ENCODE measurements at regions not wholly inside any gene's neighbourhood (a gene's known extent, or its start where the extent isn't known, plus 50 kb on each side); places are given as distances from the start of the nearest gene placed in this dataset.

DNA sequence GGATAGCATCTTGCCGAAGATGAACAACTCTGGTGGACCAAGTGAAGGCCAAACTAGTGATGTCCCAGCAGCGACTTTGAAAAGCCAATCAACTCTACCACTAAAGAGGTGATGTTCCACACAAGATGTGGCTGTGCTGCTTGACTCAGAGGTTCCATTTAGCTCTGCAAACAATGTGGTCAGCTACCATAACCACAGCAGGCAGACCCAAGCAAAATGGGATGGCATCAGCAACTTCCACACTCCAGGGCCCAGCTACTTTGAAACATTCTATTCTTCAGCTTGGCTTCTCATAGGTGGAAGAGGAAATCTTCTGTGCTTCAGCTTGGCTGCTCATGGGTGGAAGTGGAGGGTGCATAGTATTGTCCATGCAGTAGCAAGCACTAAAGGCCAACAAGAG is 70.5 kb downstream of the IRX2 start:
- no peak for TF ChIP-seq POLR2A (IDR thresholded peaks at IDR 0.05)
- TF ChIP-seq, protein P1, sequence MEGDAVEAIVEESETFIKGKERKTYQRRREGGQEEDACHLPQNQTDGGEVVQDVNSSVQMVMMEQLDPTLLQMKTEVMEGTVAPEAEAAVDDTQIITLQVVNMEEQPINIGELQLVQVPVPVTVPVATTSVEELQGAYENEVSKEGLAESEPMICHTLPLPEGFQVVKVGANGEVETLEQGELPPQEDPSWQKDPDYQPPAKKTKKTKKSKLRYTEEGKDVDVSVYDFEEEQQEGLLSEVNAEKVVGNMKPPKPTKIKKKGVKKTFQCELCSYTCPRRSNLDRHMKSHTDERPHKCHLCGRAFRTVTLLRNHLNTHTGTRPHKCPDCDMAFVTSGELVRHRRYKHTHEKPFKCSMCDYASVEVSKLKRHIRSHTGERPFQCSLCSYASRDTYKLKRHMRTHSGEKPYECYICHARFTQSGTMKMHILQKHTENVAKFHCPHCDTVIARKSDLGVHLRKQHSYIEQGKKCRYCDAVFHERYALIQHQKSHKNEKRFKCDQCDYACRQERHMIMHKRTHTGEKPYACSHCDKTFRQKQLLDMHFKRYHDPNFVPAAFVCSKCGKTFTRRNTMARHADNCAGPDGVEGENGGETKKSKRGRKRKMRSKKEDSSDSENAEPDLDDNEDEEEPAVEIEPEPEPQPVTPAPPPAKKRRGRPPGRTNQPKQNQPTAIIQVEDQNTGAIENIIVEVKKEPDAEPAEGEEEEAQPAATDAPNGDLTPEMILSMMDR (IDR thresholded peaks at IDR 0.05), result no peak
